ENCODE measurements at regions not wholly inside any gene's neighbourhood (a gene's known extent, or its start where the extent isn't known, plus 50 kb on each side); places are given as distances from the start of the nearest gene placed in this dataset.

- no peaks in the 10 kb centered on the region for H3K4me1 Mint-ChIP-seq
- H3K4me3 ChIP-seq (replicated peaks in 1 of 3; ENCODE audit: low read depth in 2 of 3, low read length in 3 of 3), result no peak overlapping the region
- H3K27ac ChIP-seq (ENCODE audit: low read depth in 1 of 2, low read length in 2 of 2), result no peak overlapping the region
- H4K20me1 ChIP-seq (ENCODE audit: insufficient read depth, low read length), result no peaks in the 10 kb centered on the region
- H3K4me3 Mint-ChIP-seq, result peak overlapping the region in 1 of 2 donors; percentile 35
- 11% methylated on average over 3 of the region's 4 CpGs for WGBS (ENCODE audit: insufficient coverage)
- no peak overlapping the region for H2AFZ ChIP-seq (ENCODE audit: insufficient read depth, low read depth, low read length, poor library complexity, severe bottlenecking)
- H3K27me3 Mint-ChIP-seq (ENCODE audit: low read depth in 3 of 3), result peaks cover 2 to 20% (median 5%) of the 10 kb centered on the region in 3 donors
- peaks cover 0 to 4% (median 0%) of the 10 kb centered on the region in 7 donors for H3K9me3 Mint-ChIP-seq
- H3K79me2 ChIP-seq (ENCODE audit: insufficient read depth, low read length), result no peaks in the 10 kb centered on the region
- no peaks in the 10 kb centered on the region for H3K9me3 ChIP-seq (replicated peaks in 1 of 2; ENCODE audit: control insufficient read depth in 1 of 2, insufficient read depth in 1 of 2, low read length in 2 of 2)
- no peak for DNase-seq
- intact Hi-C loops (cut with micrococcal nuclease), result no loop called here
- H3K27ac Mint-ChIP-seq, result no peak overlapping the region
- TF ChIP-seq, protein P1, sequence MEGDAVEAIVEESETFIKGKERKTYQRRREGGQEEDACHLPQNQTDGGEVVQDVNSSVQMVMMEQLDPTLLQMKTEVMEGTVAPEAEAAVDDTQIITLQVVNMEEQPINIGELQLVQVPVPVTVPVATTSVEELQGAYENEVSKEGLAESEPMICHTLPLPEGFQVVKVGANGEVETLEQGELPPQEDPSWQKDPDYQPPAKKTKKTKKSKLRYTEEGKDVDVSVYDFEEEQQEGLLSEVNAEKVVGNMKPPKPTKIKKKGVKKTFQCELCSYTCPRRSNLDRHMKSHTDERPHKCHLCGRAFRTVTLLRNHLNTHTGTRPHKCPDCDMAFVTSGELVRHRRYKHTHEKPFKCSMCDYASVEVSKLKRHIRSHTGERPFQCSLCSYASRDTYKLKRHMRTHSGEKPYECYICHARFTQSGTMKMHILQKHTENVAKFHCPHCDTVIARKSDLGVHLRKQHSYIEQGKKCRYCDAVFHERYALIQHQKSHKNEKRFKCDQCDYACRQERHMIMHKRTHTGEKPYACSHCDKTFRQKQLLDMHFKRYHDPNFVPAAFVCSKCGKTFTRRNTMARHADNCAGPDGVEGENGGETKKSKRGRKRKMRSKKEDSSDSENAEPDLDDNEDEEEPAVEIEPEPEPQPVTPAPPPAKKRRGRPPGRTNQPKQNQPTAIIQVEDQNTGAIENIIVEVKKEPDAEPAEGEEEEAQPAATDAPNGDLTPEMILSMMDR (IDR thresholded peaks at IDR 0.05), result no peak
- H3K4me1 ChIP-seq (ENCODE audit: control insufficient read depth in 1 of 2, insufficient read depth in 2 of 2, low read length in 2 of 2), result no peaks in the 10 kb centered on the region
- no peaks in the 10 kb centered on the region for H3K36me3 ChIP-seq (replicated peaks in 1 of 2; ENCODE audit: control insufficient read depth in 1 of 2, insufficient read depth in 2 of 2, low read length in 2 of 2)
- no peak overlapping the region for H3K9ac ChIP-seq (ENCODE audit: insufficient read depth, low read length, poor library complexity, severe bottlenecking)
- H3K36me3 Mint-ChIP-seq, result no peaks in the 10 kb centered on the region
- no peaks in the 10 kb centered on the region for H3K27me3 ChIP-seq (ENCODE audit: control insufficient read depth in 2 of 2, insufficient read depth in 2 of 2, low read length in 2 of 2)
- H3K4me2 ChIP-seq (replicated peaks; ENCODE audit: extremely low read depth, low read length, poor library complexity, severe bottlenecking), result no peak overlapping the region
These were observed 278.4 kb downstream of the NSG2 start for GRCh38 chr5:174323878-174324281.

GRCh38 chr5:174324680-174325079 is 279.2 kb downstream of the NSG2 start:
- no peak for DNase-seq
- Histone ChIP-seq H3K9ac (ENCODE audit: insufficient read depth, low read length, poor library complexity, severe bottlenecking) (no peak overlapping the region), H4K20me1 (ENCODE audit: insufficient read depth, low read length) (no peaks in the 10 kb centered on the region), H3K27me3 (ENCODE audit: control insufficient read depth in 2 of 2, insufficient read depth in 2 of 2, low read length in 2 of 2) (no peaks in the 10 kb centered on the region), H2AFZ (ENCODE audit: insufficient read depth, low read depth, low read length, poor library complexity, severe bottlenecking) (no peak overlapping the region), H3K27ac (ENCODE audit: low read depth in 1 of 2, low read length in 2 of 2) (no peak overlapping the region), H3K4me3 (replicated peaks in 1 of 3; ENCODE audit: low read depth in 2 of 3, low read length in 3 of 3) (no peak overlapping the region), H3K9me3 (replicated peaks in 1 of 2; ENCODE audit: control insufficient read depth in 1 of 2, insufficient read depth in 1 of 2, low read length in 2 of 2) (no peaks in the 10 kb centered on the region), H3K4me1 (ENCODE audit: control insufficient read depth in 1 of 2, insufficient read depth in 2 of 2, low read length in 2 of 2) (no peaks in the 10 kb centered on the region), H3K36me3 (replicated peaks in 1 of 2; ENCODE audit: control insufficient read depth in 1 of 2, insufficient read depth in 2 of 2, low read length in 2 of 2) (no peaks in the 10 kb centered on the region), H3K79me2 (ENCODE audit: insufficient read depth, low read length) (no peaks in the 10 kb centered on the region), H3K4me2 (replicated peaks; ENCODE audit: extremely low read depth, low read length, poor library complexity, severe bottlenecking) (no peak overlapping the region)
- Mint-ChIP-seq H3K27me3 (ENCODE audit: low read depth in 3 of 3) (peaks cover 0 to 17% (median 5%) of the 10 kb centered on the region in 3 donors), H3K36me3 (no peaks in the 10 kb centered on the region), H3K4me3 (no peak overlapping the region), H3K4me1 (no peaks in the 10 kb centered on the region), H3K27ac (no peak overlapping the region), H3K9me3 (peaks cover 0 to 4% (median 0%) of the 10 kb centered on the region in 7 donors)
- TF ChIP-seq, protein P1 (IDR thresholded peaks at IDR 0.05), result no peak
- WGBS (ENCODE audit: insufficient coverage), result no CpG with 5 or more reads among the region's 3 CpGs
- intact Hi-C loops (cut with micrococcal nuclease), result no loop called here

Measured in CD14-positive monocyte (primary cell).